ENCODE measurements at regions not wholly inside any gene's neighbourhood (a gene's known extent, or its start where the extent isn't known, plus 50 kb on each side); places are given as distances from the start of the nearest gene placed in this dataset.

- in situ Hi-C loops (cut with HindIII; ENCODE audit: low sequenced_read_pairs), result no loop called here
These were observed 306.7 kb downstream of the EPB41L4A start for GRCh38 chr5:112112346-112112745.

GRCh38 chr5:112109331-112110007 lies 309.6 kb downstream of the EPB41L4A start:
- in situ Hi-C loops (cut with HindIII; ENCODE audit: low sequenced_read_pairs), result no loop called here

DNA sequence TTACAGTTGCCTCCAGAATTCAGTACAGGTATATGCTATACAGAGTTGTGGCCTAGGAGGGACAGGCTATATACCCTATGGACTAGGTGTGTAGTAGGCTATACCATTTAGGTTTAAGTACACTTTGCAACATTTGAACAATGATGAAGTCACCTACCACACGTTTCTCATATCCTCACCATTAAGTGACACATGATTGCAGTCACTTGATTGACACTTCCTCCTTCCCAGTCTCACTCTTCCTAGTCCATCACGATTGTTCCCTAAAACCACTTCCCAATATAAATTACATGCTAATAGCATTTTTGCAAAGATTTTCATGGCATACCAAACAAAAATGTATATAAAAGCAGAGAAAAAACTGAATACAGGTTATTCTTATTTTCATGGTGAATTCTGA lies 312.2 kb downstream of the EPB41L4A start:
- in situ Hi-C loops (cut with HindIII; ENCODE audit: low sequenced_read_pairs), result no loop called here

- in situ Hi-C loops (cut with HindIII; ENCODE audit: low sequenced_read_pairs), result no loop called here
These were observed 321.3 kb downstream of the EPB41L4A start for GRCh38 chr5:112097768-112098167.

- in situ Hi-C loops (cut with HindIII; ENCODE audit: low sequenced_read_pairs), result no loop called here
These were observed 330.2 kb upstream of the NREP start for GRCh38 chr5:112087222-112087621.

DNA sequence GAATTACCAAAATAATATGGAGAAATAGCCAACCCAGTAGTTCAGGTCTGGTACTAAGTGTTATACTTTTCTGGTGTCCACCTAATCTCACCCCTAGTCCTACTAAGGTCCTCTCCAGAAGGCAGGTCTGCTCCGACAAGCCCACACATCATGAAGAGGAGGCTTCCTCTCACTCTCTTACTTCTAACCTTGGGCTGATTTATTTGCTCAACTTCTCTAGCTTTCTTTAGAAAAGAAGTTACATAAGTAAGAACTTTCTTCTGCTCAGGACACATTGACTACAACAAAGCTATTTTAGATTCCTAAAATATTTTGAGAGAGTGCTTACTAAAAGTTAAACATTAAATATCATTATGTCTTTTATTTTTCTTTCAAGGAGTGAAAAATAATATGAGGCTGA lies 329.7 kb upstream of the NREP start:
- in situ Hi-C loops (cut with HindIII; ENCODE audit: low sequenced_read_pairs), result no loop called here

DNA sequence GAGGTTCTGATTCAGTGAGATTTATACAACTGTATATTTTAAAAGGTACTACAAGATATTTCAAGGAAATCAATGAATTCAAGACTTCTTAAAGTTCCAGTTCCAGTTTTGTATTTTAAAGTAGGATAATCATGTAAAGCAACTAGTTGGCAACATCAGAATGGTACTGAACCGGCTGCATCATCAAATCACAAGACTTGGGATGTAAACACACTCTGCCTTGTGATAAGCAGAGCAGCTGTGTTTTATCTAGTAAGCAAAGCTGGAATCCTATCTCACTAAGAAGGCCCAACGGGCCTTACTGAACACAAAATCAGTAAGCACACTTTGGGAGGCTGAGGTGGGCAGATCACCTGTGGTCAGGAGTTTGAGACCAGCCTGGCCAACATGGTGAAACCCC lies 327.2 kb upstream of the NREP start:
- in situ Hi-C loops (cut with HindIII; ENCODE audit: low sequenced_read_pairs), result no loop called here

DNA sequence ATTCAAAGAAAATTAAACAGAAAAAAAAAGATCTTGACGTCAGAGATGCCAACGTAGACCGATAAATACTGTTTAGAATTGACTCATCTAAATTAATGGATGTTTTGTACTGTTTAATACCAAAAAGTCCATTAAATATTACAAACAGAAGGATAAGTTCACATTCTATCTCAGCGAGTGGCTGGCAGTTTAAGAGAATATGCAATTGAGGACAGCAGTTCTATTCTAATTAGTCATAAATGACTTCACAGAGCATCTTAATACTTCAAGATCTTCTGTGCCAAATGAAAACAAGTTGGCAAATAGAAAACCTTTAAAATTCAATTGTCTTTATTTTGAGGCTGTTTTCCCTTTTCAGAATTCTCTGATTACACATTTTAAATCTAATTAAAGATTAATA lies 326.6 kb upstream of the NREP start:
- in situ Hi-C loops (cut with HindIII; ENCODE audit: low sequenced_read_pairs), result no loop called here

GRCh38 chr5:112077180-112077579 lies 320.2 kb upstream of the NREP start:
- in situ Hi-C loops (cut with HindIII; ENCODE audit: low sequenced_read_pairs), result no loop called here

DNA sequence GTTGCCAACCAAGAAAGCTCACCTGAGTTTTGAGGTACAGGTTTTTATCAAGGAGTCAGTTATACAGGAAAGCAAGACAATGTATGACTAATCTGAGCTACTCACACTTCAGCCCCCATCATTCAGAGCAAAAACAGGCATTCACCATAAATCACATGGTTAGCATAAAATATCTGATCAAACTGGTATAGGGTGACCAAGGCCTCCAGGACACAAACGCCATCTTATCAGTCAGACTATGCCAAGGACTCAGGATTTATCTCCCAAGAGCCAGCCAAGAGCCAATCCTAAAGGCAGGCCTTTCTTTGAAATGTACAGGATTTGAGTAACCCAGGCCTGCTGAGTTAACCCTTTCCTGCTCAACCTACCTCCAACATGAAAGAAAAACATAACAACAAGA lies 313.0 kb upstream of the NREP start:
- in situ Hi-C loops (cut with HindIII; ENCODE audit: low sequenced_read_pairs), result no loop called here

- in situ Hi-C loops (cut with HindIII; ENCODE audit: low sequenced_read_pairs), result no loop called here
These were observed 312.3 kb upstream of the NREP start for GRCh38 chr5:112069329-112069728.

DNA sequence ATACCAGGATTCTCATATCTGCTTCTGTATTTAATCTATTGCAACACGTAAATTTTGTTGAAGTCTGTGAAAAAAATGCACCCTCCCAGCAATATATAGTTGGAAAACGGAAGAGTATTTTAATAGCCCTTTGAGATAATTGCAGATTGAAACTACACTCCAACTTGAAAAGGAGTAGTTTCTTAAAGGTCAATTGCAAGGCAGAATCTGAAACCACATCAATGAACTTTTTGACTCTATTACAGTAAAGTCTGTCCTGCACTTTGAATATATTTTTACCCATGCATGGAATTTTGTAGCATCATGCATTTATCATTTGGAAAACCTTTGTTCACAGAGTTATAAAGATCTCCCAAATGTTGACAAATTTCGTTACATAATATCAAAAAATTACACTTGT lies 311.6 kb upstream of the NREP start:
- in situ Hi-C loops (cut with HindIII; ENCODE audit: low sequenced_read_pairs), result no loop called here

GRCh38 chr5:112065781-112066180 lies 308.8 kb upstream of the NREP start:
- in situ Hi-C loops (cut with HindIII; ENCODE audit: low sequenced_read_pairs), result no loop called here

DNA sequence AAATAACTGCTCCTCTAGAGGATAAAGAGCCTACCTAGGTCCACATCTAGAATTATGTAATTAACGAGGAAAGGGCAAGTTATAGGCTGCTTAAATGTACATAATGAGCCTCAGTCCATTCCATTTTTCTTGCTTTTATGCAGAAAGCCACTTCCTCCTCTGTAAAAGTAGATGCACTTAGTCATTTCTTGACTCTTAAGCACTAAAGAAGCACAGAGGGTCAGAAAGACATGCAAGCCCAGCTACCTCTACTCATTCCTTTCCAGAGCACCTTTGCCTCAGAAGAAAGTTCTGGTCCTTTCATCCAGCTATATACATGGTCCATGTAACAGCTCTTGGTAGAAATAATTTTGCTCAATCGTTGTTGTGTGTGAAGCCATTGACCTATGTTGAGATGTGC lies 308.0 kb upstream of the NREP start:
- in situ Hi-C loops (cut with HindIII; ENCODE audit: low sequenced_read_pairs), result no loop called here

DNA sequence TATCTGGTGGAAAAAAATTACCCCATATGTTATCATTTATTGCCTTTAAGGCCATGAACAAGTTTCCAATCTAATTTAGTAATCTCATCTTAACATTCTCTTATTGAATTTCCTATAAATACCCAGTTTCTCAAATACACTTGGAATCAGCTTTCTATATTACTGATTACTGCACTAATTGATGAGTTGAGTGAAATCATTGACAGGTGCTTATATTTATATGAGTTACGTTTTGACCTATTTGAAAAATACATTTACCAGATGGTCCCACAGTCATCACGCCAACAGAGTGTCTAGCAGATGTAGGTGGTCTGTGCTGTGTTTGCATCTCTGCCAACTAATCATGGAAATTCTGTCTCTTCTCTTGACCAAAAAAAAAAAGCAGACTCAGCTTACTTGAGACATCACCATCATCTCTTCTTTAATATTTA lies 307.3 kb upstream of the NREP start:
- in situ Hi-C loops (cut with HindIII; ENCODE audit: low sequenced_read_pairs), result no loop called here

DNA sequence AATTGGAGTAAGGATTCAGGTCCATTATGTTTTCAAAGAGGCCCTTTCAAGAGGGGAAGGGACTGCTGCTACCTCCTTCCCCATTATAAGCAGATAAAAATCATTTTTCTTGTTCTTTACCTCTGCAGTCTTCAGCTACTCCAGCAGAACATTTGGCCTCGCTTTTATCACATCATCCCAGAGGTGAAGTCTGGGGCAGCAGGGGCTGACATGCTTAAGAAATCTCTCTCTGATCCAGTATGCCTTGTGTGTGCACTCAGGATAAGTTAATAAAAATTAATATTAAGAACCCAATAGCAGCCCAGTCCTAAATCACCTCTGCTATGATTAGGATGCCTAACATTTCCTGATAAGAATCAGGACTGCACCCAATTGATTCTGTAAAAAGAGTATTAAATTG lies 306.9 kb upstream of the NREP start:
- in situ Hi-C loops (cut with HindIII; ENCODE audit: low sequenced_read_pairs), result no loop called here

- in situ Hi-C loops (cut with HindIII; ENCODE audit: low sequenced_read_pairs), result no loop called here
These were observed 306.2 kb upstream of the NREP start for GRCh38 chr5:112063191-112063590.

DNA sequence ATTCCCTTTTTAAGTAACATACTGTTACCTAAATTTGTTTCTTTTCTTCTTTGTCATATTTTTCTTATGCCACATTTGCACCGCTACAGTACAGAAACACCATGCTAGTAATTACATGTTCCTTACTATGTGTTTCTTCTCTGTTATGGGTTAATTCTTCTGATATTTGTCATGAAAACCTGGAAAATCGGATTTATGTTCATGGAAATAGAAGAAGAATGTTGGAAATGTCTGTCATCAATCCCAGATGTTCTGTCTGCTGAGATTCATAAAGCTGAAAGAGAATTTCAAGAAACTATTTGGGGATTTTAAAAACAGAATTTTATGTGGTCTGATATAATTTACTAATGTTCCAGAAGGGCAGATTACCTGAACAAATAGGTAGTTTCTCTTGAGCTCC lies 305.2 kb upstream of the NREP start:
- in situ Hi-C loops (cut with HindIII; ENCODE audit: low sequenced_read_pairs), result no loop called here

DNA sequence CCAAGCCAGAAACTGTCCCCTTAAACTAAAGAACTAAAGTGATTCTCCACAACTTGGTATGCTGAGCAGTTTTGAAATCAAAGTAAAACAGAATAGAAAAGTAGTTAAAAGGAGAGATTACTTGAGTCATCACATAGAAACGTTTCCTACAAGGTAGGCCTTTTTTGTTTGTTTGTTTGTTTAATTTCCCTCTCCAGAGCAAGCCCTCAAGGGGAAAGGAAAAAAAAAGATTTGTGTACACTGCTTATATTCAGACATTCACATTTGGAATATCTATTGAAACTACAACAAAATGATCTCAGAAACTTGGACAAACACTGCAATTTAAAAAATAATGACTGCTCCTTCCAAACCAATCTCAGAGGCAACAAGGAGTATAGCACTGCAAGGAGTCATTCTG lies 304.7 kb upstream of the NREP start:
- in situ Hi-C loops (cut with HindIII; ENCODE audit: low sequenced_read_pairs), result no loop called here

DNA sequence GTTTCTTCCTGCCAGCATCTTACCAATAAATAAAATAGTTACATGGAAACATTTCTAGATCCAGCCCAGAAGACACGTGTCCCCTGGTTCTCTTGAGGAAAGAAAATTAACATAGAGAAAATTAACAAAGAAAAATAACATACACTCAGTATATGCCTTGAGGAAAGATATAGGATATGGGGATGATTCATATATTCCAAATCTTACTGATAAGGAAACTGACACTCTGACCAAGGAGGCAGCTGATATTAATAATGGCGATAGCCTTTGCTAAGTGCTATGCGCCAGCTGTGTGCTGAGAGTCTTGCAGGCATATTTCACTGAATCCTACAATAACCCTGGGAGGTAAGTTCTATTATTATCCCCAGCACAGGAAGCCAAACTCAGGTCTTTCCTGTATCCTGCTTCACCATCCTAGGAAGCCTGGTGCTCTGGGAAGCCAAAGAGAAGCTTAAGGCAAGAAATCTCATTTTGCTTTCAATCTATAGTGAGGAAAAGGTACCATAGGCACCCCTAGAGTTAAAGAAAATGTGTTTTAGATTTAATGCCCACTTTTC lies 302.7 kb upstream of the NREP start:
- in situ Hi-C loops (cut with HindIII; ENCODE audit: low sequenced_read_pairs), result no loop called here

DNA sequence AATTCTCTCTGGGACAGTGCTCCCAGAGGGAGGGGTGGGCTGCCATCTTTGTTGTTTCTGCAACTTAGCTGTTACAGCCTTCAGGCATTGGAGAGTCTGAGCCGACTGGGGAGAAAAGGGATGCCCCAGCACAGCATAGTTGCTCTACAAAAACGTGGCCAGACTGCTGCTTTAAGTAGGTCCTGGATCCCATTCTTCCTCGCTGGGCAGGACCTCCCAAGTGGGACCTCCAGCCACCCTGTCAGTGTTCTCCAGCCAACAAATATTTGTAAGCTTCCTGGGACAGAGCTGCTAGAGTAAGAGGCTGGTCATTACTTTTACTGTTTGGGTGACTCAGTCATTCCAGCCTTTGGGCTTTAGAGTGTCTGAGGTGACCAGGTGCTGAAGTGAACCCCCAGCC lies 292.7 kb upstream of the NREP start:
- in situ Hi-C loops (cut with HindIII; ENCODE audit: low sequenced_read_pairs), result no loop called here

DNA sequence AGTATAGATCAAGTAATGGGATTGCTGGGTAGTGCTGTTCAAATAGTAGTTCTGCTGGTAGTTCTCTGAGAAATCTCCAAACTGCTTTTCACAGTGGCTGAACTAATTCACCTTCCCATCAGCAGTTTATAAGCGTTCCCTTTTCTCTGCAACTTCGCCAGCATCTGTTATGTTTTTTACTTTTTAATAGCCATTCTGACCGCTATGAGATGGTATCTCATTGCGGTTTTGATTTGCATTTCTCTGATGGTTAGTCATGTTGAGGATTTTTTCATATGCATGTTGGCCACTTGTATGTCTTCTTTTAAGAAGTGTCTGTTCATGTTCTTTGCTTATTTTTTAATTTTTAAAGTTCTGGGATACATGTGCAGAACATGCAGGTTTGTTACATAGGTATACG lies 279.2 kb upstream of the NREP start:
- in situ Hi-C loops (cut with HindIII; ENCODE audit: low sequenced_read_pairs), result no loop called here

- in situ Hi-C loops (cut with HindIII; ENCODE audit: low sequenced_read_pairs), result no loop called here
These were observed 277.5 kb upstream of the NREP start for GRCh38 chr5:112034421-112034979.

All from DLD1 (cell line).